AG09319 (cell line): ENCODE measurements at regions not wholly inside any gene's neighbourhood (a gene's known extent, or its start where the extent isn't known, plus 50 kb on each side); places are given as distances from the start of the nearest gene placed in this dataset.

Experiments used
- DNase-seq: peaks from one replicate; pipeline ENCODE4 v3.0.0-alpha.2; 2010; ENCODE audit warnings: low read depth; ENCODE audit errors: extremely low read depth
- TF ChIP-seq, protein P1 (sequence below): IDR thresholded peaks from 2 replicates; pipeline ENCODE4 v1.5.1; 2011; ENCODE audit warnings: low read depth, mild to moderate bottlenecking, inconsistent platforms, low read length, moderate library complexity

DNA sequence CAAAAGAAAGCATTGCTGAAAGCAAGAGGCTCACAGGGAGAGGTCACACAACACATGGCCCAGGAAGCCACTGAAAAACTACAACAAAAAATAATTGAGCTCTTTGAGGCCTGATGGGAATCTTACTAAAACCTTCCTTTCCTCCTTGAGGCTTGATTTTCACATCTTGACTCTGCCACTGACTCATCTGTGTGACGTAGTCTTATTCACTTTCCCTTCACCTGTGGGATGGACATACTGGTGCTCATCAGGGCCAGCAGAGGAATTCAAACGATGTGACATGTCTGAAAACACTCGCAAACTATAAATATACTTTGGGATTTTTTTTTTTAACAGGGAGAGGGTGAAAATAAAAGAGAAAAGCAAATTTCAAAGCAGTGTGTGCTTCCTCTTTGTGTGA, 78.3 kb upstream of the ASIC2 start:
- TF ChIP-seq, protein P1, sequence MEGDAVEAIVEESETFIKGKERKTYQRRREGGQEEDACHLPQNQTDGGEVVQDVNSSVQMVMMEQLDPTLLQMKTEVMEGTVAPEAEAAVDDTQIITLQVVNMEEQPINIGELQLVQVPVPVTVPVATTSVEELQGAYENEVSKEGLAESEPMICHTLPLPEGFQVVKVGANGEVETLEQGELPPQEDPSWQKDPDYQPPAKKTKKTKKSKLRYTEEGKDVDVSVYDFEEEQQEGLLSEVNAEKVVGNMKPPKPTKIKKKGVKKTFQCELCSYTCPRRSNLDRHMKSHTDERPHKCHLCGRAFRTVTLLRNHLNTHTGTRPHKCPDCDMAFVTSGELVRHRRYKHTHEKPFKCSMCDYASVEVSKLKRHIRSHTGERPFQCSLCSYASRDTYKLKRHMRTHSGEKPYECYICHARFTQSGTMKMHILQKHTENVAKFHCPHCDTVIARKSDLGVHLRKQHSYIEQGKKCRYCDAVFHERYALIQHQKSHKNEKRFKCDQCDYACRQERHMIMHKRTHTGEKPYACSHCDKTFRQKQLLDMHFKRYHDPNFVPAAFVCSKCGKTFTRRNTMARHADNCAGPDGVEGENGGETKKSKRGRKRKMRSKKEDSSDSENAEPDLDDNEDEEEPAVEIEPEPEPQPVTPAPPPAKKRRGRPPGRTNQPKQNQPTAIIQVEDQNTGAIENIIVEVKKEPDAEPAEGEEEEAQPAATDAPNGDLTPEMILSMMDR: no peak
- no peak for DNase-seq

DNA sequence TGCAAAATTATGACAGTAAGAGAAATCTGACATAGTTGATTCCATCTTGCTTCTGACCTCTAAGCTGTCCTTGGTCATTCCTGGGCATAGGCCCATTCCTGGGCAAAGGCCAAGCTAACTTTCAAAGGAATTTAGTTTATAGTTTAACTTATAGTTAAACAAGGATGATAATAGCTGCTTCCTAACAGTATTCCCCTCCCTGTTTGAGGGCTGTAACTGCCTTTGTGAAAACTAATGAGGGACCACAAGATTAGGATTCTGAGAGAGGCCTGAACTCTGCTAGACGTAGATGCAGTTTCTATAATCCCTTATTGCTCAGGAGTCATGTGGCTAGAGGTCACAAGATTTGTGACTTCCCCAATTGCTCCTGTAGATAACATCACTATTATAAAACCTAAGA, 80.2 kb upstream of the ASIC2 start:
- DNase-seq: no peak
- TF ChIP-seq, protein P1: no peak

DNA sequence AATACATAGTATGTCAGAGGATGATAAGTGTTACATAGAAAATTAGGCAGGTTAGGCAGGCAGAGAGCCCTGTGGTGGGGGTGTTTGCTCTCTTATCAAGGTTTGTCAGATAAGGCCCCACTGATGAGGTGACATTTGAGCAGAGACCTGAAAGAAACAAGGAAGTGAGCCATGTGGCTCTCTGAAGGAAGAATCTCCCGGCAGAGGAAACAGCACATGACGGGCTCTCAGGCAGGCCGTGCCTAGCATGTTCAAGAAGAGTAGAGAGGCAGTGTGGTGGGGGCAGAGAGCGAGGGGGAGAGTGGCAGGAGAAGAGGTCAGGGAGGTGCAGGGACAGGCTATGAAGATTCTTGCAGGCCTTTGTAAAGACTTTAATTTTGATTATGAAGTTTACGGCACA, 82.0 kb upstream of the ASIC2 start:
- TF ChIP-seq, protein P1: no peak
- DNase-seq: no peak

DNA sequence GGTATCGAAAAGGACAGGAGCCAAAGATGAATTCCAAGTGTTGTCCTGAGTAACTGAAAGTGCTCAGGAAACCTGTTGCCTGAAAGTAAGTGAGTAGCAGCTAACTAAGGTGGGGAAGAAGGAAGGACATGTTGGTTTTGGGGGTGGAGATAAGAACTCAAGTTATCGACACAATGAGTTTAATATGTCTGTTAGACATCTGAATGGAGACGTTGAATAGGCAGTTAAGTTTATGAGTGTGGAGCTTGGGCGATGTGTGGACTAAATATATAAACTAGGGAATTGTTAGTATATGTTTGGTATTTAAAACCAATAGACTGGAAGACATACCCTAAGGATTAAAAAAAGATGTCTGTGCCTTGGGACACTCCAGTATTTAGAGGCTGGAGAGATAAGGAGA, 82.7 kb upstream of the ASIC2 start:
- TF ChIP-seq, protein P1: no peak

GRCh38 chr17:33377837-33378595, 84.9 kb upstream of the ASIC2 start:
- TF ChIP-seq, protein P1: no peak
- DNase-seq: no peak

More for the DNA sequence above, 82.7 kb upstream of the ASIC2 start:
- no peak for DNase-seq

GRCh38 chr17:33381201-33381600, 88.1 kb upstream of the ASIC2 start:
- no peak for DNase-seq

GRCh38 chr17:33383488-33384023, 90.5 kb upstream of the ASIC2 start:
- no peak for DNase-seq

More at GRCh38 chr17:33381201-33381600, 88.1 kb upstream of the ASIC2 start:
- TF ChIP-seq, protein P1: no peak

More at GRCh38 chr17:33383488-33384023, 90.5 kb upstream of the ASIC2 start:
- TF ChIP-seq, protein P1: no peak
